ENCODE measurements at regions not wholly inside any gene's neighbourhood (a gene's known extent, or its start where the extent isn't known, plus 50 kb on each side); places are given as distances from the start of the nearest gene placed in this dataset.
"Not testable (repeated sequence)": the region's sequence is repeated elsewhere in the genome, so short reads cannot be mapped to it uniquely, and the experiment has no call there.

GRCh38 chr10:29725927-29726326, 91.2 kb upstream of the SVIL start:
- DNase-seq, H3K9me3 Mint-ChIP-seq, ATAC-seq, H3K27me3 Mint-ChIP-seq, H3K4me3 Mint-ChIP-seq: not testable (repeated sequence)
- Mint-ChIP-seq H3K36me3 (peaks cover 2 to 14% (median 14%) of the 10 kb centered on the region in 3 donors), H3K27ac (peak overlapping the region in 2 of 10 donors; percentile 20 to 81), H3K4me1 (peaks cover 38 to 68% (median 60%) of the 10 kb centered on the region in 4 donors)
- POLR2A ChIA-PET = interaction anchor here (1.9 kb wide), 1 partner anchor 9 kb away, joined by 10 read pairs; no protein-coding TSS in a partner anchor

GRCh38 chr10:29725133-29725720, 90.5 kb upstream of the SVIL start:
- Mint-ChIP-seq H3K4me1 (peaks cover 32 to 61% (median 54%) of the 10 kb centered on the region in 4 donors), H3K27me3 (no peaks in the 10 kb centered on the region), H3K4me3 (peak overlapping the region in 7 of 10 donors; percentile 15 to 74 (median 58)), H3K36me3 (peaks cover 8 to 17% (median 11%) of the 10 kb centered on the region in 3 donors), H3K27ac (peak overlapping the region in 9 of 10 donors; percentile 32 to 83 (median 74)), H3K9me3 (peaks cover 0 to 11% (median 4%) of the 10 kb centered on the region in 9 donors)
- ATAC-seq = no peak
- no peak for DNase-seq
- POLR2A ChIA-PET = interaction anchor here (0.6 to 1.9 kb wide), 2 partner anchors 10 to 11 kb away, joined by 3 to 10 read pairs; no protein-coding TSS in a partner anchor

- POLR2A ChIA-PET = interaction anchor here (0.7 kb wide), 1 partner anchor 42 kb away, joined by 5 read pairs; no protein-coding TSS in a partner anchor
- Mint-ChIP-seq H3K4me3 (peak overlapping the region in 3 of 10 donors; percentile 3 to 36 (median 19)), H3K4me1 (peaks cover 24 to 59% (median 43%) of the 10 kb centered on the region in 4 donors), H3K36me3 (peaks cover 5 to 22% (median 17%) of the 10 kb centered on the region in 3 donors), H3K27ac (peak overlapping the region in 2 of 10 donors; percentile 3 to 41), H3K27me3 (no peaks in the 10 kb centered on the region), H3K9me3 (peaks cover 6 to 24% (median 11%) of the 10 kb centered on the region in 9 donors)
- ATAC-seq (no peak), DNase-seq (no peak)
Measured at GRCh38 chr10:29723726-29724125, 89.0 kb upstream of the SVIL start.

- DNase-seq = no peak
- no peak for ATAC-seq
- POLR2A ChIA-PET = no interaction called here
- Mint-ChIP-seq H3K27ac (peak overlapping the region in 3 of 10 donors; percentile 8 to 19 (median 12)), H3K27me3 (no peaks in the 10 kb centered on the region), H3K4me1 (peaks cover 20 to 50% (median 34%) of the 10 kb centered on the region in 4 donors), H3K9me3 (peaks cover 6 to 29% (median 11%) of the 10 kb centered on the region in 9 donors), H3K4me3 (no peak overlapping the region), H3K36me3 (peaks cover 7 to 26% (median 17%) of the 10 kb centered on the region in 3 donors)
Measured at GRCh38 chr10:29722777-29723176, 88.0 kb upstream of the SVIL start.

- peaks cover 17 to 42% (median 31%) of the 10 kb centered on the region in 4 donors for H3K4me1 Mint-ChIP-seq
- POLR2A ChIA-PET = interaction anchor here (1.0 to 2.1 kb wide), 2 partner anchors 15 to 38 kb away, joined by 3 to 7 read pairs; no protein-coding TSS in a partner anchor
- H3K4me3 Mint-ChIP-seq = no peak overlapping the region
- DNase-seq = no peak
- peaks cover 11 to 28% (median 17%) of the 10 kb centered on the region in 3 donors for H3K36me3 Mint-ChIP-seq
- no peak for ATAC-seq
- peaks cover 6 to 32% (median 16%) of the 10 kb centered on the region in 9 donors for H3K9me3 Mint-ChIP-seq
- no peaks in the 10 kb centered on the region for H3K27me3 Mint-ChIP-seq
- H3K27ac Mint-ChIP-seq = no peak overlapping the region
Measured at GRCh38 chr10:29720149-29720548, 85.4 kb upstream of the SVIL start.

GRCh38 chr10:29719281-29719675, 84.5 kb upstream of the SVIL start:
- H3K27me3 Mint-ChIP-seq = no peaks in the 10 kb centered on the region
- H3K9me3 Mint-ChIP-seq = peaks cover 6 to 32% (median 16%) of the 10 kb centered on the region in 9 donors
- peaks cover 12 to 28% (median 17%) of the 10 kb centered on the region in 3 donors for H3K36me3 Mint-ChIP-seq
- no peak for ATAC-seq
- POLR2A ChIA-PET = interaction anchor here (0.6 to 2.1 kb wide), 3 partner anchors 15 to 885 kb away, joined by 3 to 7 read pairs (median 4); no protein-coding TSS in a partner anchor
- no peak for DNase-seq
- H3K27ac Mint-ChIP-seq = no peak overlapping the region
- H3K4me1 Mint-ChIP-seq = peaks cover 18 to 42% (median 33%) of the 10 kb centered on the region in 4 donors
- H3K4me3 Mint-ChIP-seq = no peak overlapping the region

- POLR2A ChIA-PET = no interaction called here
- peak overlapping the region in 1 of 10 donors; percentile 15 for H3K4me3 Mint-ChIP-seq
- ATAC-seq (no peak), DNase-seq (no peak)
- peak overlapping the region in 1 of 10 donors; percentile 36 for H3K27ac Mint-ChIP-seq
- H3K4me1 Mint-ChIP-seq = peaks cover 21 to 46% (median 36%) of the 10 kb centered on the region in 4 donors
- H3K36me3 Mint-ChIP-seq = peaks cover 9 to 20% (median 16%) of the 10 kb centered on the region in 3 donors
- no peaks in the 10 kb centered on the region for H3K27me3 Mint-ChIP-seq
- peaks cover 6 to 23% (median 11%) of the 10 kb centered on the region in 9 donors for H3K9me3 Mint-ChIP-seq
Measured at GRCh38 chr10:29715296-29715695, 80.5 kb upstream of the SVIL start.

- H3K36me3 Mint-ChIP-seq = peaks cover 3 to 16% (median 11%) of the 10 kb centered on the region in 3 donors
- H3K27ac Mint-ChIP-seq = no peak overlapping the region
- H3K9me3 Mint-ChIP-seq = peaks cover under 1 to 14% (median 5%) of the 10 kb centered on the region in 9 donors
- POLR2A ChIA-PET = interaction anchor here (0.6 to 0.7 kb wide), 2 partner anchors 10 to 20 kb away, joined by 3 to 5 read pairs; no protein-coding TSS in a partner anchor
- DNase-seq (no peak), ATAC-seq (no peak)
- no peaks in the 10 kb centered on the region for H3K27me3 Mint-ChIP-seq
- peaks cover 23 to 46% (median 39%) of the 10 kb centered on the region in 4 donors for H3K4me1 Mint-ChIP-seq
- peak overlapping the region in 3 of 10 donors; percentile 2 to 26 (median 13) for H3K4me3 Mint-ChIP-seq
Measured at GRCh38 chr10:29714096-29714874, 79.5 kb upstream of the SVIL start.

- POLR2A ChIA-PET = no interaction called here
- Mint-ChIP-seq H3K4me1 (peaks cover 27 to 53% (median 42%) of the 10 kb centered on the region in 4 donors), H3K27ac (no peak overlapping the region), H3K4me3 (peak overlapping the region in 1 of 10 donors; percentile 22), H3K36me3 (peaks cover 0 to 14% (median 9%) of the 10 kb centered on the region in 3 donors), H3K9me3 (peaks cover 0 to 7% (median 2%) of the 10 kb centered on the region in 9 donors), H3K27me3 (no peaks in the 10 kb centered on the region)
- no peak for ATAC-seq
- no peak for DNase-seq
Measured at GRCh38 chr10:29713450-29713849, 78.7 kb upstream of the SVIL start.

- H3K9me3 Mint-ChIP-seq = peaks cover 0 to 7% (median 0%) of the 10 kb centered on the region in 9 donors
- peaks cover 27 to 55% (median 42%) of the 10 kb centered on the region in 4 donors for H3K4me1 Mint-ChIP-seq
- H3K27me3 Mint-ChIP-seq = no peaks in the 10 kb centered on the region
- ATAC-seq (no peak), DNase-seq (no peak)
- POLR2A ChIA-PET = no interaction called here
- no peak overlapping the region for H3K4me3 Mint-ChIP-seq
- peaks cover 0 to 12% (median 7%) of the 10 kb centered on the region in 3 donors for H3K36me3 Mint-ChIP-seq
- H3K27ac Mint-ChIP-seq = peak overlapping the region in 1 of 10 donors; percentile 2
Measured at GRCh38 chr10:29712108-29712507, 77.3 kb upstream of the SVIL start.

GRCh38 chr10:29710128-29710527, 75.4 kb upstream of the SVIL start:
- H3K4me1 Mint-ChIP-seq = peaks cover 19 to 50% (median 36%) of the 10 kb centered on the region in 4 donors
- H3K27ac Mint-ChIP-seq = peak overlapping the region in 1 of 10 donors; percentile 22
- ATAC-seq (no peak), DNase-seq (no peak)
- POLR2A ChIA-PET = interaction anchor here (0.7 to 0.9 kb wide), 2 partner anchors 9 to 21 kb away, joined by 3 to 4 read pairs; no protein-coding TSS in a partner anchor
- peaks cover 0 to 3% (median 0%) of the 10 kb centered on the region in 9 donors for H3K9me3 Mint-ChIP-seq
- H3K4me3 Mint-ChIP-seq = peak overlapping the region in 1 of 10 donors; percentile 2
- H3K36me3 Mint-ChIP-seq = peaks cover 0 to 10% (median 8%) of the 10 kb centered on the region in 3 donors
- H3K27me3 Mint-ChIP-seq = no peaks in the 10 kb centered on the region

GRCh38 chr10:29709484-29710002, 74.8 kb upstream of the SVIL start:
- ATAC-seq = no peak

More at GRCh38 chr10:29709484-29710002, 74.8 kb upstream of the SVIL start:
- Mint-ChIP-seq H3K36me3 (peaks cover 0 to 10% (median 8%) of the 10 kb centered on the region in 3 donors), H3K4me1 (peaks cover 21 to 48% (median 34%) of the 10 kb centered on the region in 4 donors), H3K27ac (peak overlapping the region in 1 of 10 donors; percentile 8), H3K4me3 (no peak overlapping the region), H3K27me3 (no peaks in the 10 kb centered on the region), H3K9me3 (peaks cover 0 to 3% (median 0%) of the 10 kb centered on the region in 9 donors)
- no peak for DNase-seq
- POLR2A ChIA-PET = interaction anchor here (0.7 to 0.9 kb wide), 2 partner anchors 8 to 21 kb away, joined by 3 to 4 read pairs; no protein-coding TSS in a partner anchor
